ENCODE measurements at regions not wholly inside any gene's neighbourhood (a gene's known extent, or its start where the extent isn't known, plus 50 kb on each side); places are given as distances from the start of the nearest gene placed in this dataset.

GRCh38 chr12:107317751-107318555 is 224.6 kb upstream of the CRY1 start (continued):
- peak; percentile 51 for TF ChIP-seq PHF5A (CRISPR knock-in tag; IDR thresholded peaks at IDR 0.05; ENCODE audit: low read depth, unreplicated experiment)
- TF ChIP-seq ZNF75D (CRISPR knock-in tag; IDR thresholded peaks at IDR 0.05; ENCODE audit: borderline replicate concordance) = no peak
- 0 out of 2 replicates have a peak, but pooled peaks have one; percentile 25 for TF ChIP-seq POLR2AphosphoS5 (IDR thresholded peaks at IDR 0.05; ENCODE audit: low read depth, low read length)
- no peak for TF ChIP-seq AKAP8 (CRISPR knock-in tag; IDR thresholded peaks at IDR 0.05)
- TF ChIP-seq ZNF609 (CRISPR knock-in tag; IDR thresholded peaks at IDR 0.05; ENCODE audit: borderline replicate concordance) = no peak
- no peak for TF ChIP-seq MLLT10 (CRISPR knock-in tag; IDR thresholded peaks at IDR 0.05)
- TF ChIP-seq ZNF780A (CRISPR knock-in tag; IDR thresholded peaks at IDR 0.05) = no peak
- TF ChIP-seq ARID3A (IDR thresholded peaks at IDR 0.05; ENCODE audit: low read depth, low read length) = no peak
- 0 out of 2 replicates have a peak, but pooled peaks have one; percentile 19 for TF ChIP-seq ZNF501 (CRISPR knock-in tag; IDR thresholded peaks at IDR 0.05)
- no peak for TF ChIP-seq ZNF264 (CRISPR knock-in tag; IDR thresholded peaks at IDR 0.05)
- no peak for TF ChIP-seq CBFB (CRISPR knock-in tag; IDR thresholded peaks at IDR 0.05)
- peak; percentile 35; the same call in 1 of the 2 replicates for TF ChIP-seq CREBL2 (CRISPR knock-in tag; IDR thresholded peaks at IDR 0.05; ENCODE audit: borderline replicate concordance)
- no peak for TF ChIP-seq PRDM10 (CRISPR knock-in tag; IDR thresholded peaks at IDR 0.05; ENCODE audit: low read depth)
- TF ChIP-seq ZNF296 (CRISPR knock-in tag; conservative IDR thresholded peaks at IDR 0.05) = 0 out of 2 replicates have a peak, but pooled peaks have one; percentile 29
- TF ChIP-seq DMAP1 (CRISPR knock-in tag; IDR thresholded peaks at IDR 0.05) = peak; percentile 34; the same call in 1 of the 2 replicates
- peak; percentile 54; the same call in 1 of the 2 replicates for TF ChIP-seq DRAP1 (CRISPR knock-in tag; IDR thresholded peaks at IDR 0.05)
- no peak for TF ChIP-seq TCF12 (IDR thresholded peaks at IDR 0.05)
- peak; percentile 63 for TF ChIP-seq TCF12 (CRISPR knock-in tag; IDR thresholded peaks at IDR 0.05)
